HG03439 (cell line): ENCODE measurements at regions not wholly inside any gene's neighbourhood (a gene's known extent, or its start where the extent isn't known, plus 50 kb on each side); places are given as distances from the start of the nearest gene placed in this dataset.
A peak's percentile ranks its signal among the peaks of the same experiment; 100 is the strongest.

Experiments used
- ATAC-seq: cut with Tn5 transposase; IDR thresholded peaks from one replicate; pipeline ENCODE4 v1.9.1; 2021; ENCODE audit warnings: mild to moderate bottlenecking, moderate library complexity; ENCODE audit not compliant: unreplicated experiment

DNA sequence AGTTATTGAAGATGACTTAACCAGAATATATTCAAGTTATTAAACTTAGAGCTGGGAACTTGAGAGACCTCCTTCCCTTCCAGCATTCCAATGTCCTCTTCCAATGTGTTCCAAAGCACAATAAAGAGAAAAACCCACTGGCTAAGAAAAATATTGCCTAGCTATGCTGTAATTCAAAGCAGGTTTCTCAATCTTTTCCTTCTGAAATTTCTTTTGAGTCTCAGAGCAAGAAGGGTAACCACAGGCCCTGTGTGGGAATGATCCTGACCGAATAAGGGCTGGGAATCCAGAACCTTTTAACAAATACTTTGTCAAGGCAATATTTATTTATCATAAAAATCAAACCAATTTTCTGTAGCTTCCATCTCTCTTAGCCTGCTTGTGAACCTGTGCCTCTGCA is 150.7 kb upstream of the SFRP2 start:
- ATAC-seq = no peak

DNA sequence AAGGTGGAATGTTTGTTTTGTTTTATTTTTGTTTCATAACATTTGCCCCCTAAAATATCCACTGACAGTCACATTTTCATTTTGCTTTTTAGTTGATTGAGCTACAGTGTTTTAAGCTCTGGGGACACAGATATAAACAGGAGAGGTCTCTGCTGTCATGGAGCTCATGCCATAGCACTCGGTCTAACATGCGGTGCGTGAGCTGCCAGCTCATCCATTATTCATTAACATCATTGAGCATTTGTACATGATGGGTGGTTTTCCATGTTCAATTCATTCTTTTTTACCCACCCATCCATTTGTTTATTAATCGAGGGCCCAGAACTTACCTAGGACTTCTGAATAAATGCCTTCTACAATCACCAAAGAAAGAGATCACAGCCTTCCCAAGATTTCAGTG is 150.1 kb upstream of the SFRP2 start:
- ATAC-seq = no peak

DNA sequence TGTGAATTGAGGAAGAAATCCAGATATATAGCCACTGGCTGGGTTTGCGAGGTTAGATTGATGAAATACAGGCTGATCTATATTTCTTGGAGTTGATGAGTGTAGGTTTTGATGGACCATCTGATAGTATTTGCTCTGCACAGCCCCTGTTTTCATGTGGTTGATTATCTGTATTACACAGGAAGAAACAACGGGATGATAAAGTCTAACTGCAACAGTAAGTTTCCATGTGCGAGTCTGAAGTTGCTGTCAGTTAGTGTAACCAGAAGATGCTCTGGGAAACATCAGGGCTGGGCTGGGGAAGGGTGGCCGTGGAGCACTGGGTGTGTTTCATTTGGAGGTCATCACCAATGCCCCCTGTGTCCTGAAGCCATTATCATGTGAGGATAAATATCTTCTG is 148.4 kb upstream of the SFRP2 start:
- ATAC-seq = no peak

DNA sequence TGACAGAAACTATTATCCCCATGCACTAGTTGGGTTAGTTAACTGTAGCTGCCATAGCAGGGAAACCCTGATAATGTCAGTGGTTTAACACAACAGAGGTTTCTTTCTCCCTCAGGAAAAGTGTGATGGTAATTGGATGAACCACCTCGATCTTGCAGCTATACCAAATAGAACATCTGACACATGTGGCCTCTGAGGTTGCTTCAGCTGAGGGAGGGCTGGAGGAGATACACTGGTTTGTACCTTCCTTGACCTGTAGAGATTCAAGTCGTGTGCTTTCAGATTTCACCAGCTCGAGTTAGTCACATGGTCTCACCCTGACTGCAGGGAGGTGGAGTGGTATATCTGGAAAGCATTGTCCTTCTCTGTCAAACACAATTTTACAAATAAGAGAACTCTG is 147.2 kb upstream of the SFRP2 start:
- ATAC-seq = no peak

DNA sequence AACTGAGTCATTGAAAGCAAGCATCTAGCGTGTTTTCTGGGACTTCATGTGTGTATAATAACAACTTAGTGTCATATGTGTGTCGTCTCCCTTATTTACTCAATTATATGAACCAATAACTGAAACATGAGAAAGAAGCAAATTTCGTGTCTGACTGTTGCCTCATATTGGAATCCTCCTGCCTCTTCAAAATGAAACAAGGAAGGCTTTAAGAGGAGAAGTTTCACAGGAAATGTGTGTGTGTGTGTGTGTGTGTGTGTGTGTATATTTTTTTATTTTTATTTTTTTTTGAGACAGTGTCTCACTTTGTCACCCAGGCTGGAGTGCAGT is 145.8 kb upstream of the SFRP2 start:
- ATAC-seq = no peak

DNA sequence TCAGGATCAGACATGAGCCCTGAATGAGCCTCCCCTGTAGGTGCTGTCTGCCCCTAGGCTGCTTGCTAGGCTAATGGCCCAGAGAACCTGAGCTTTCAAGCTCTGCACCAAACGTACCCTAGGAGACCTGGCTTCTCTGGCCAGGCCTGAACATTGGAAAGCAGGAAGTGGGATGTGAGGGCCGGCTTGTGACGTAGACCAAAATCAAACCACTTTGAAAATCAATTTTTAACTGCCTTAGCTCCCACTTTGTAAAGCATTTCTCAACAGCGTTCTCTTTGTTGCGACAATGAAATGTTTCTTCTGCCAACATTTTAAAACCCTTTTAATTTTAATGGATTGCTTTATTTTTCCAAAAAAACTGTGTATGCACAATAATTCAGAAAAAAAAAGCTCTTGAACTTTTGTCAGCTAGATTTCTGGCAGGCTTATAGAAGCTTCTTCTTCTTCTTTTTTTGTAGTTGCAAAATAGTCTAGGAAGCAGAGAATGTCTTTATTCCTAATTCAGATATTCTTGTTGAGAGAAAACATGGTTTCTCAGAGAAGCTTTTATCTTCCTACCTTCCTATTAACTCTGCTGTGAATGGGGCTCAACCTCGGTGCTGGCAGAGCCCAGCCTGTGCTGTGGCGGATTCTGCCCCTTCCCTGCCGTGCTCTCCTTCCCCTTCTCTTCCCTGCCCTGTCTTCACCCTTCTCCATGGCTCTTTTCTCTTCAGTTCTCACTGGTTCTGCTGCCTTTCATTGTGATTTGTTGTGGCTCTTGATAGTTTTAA is 145.2 kb upstream of the SFRP2 start:
- no peak for ATAC-seq

DNA sequence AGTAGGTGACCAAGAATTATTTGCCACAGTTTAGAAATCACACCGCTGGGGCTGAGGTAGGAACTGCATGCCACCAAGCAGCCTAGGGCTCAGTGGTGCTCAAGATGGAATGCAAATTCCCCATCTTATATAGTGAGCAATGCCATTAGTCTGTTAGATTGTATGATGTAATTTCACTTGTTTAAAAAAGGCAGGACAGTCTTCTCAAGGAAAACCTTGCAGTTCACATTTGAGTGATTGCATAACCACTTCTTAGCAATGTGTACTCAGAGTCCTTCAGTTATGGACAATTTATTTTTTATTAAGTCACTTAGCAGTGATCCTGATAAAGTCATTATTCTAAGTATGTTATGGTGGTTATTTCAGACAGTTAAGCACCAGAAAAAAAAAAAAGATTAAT is 142.9 kb upstream of the SFRP2 start:
- ATAC-seq = no peak

DNA sequence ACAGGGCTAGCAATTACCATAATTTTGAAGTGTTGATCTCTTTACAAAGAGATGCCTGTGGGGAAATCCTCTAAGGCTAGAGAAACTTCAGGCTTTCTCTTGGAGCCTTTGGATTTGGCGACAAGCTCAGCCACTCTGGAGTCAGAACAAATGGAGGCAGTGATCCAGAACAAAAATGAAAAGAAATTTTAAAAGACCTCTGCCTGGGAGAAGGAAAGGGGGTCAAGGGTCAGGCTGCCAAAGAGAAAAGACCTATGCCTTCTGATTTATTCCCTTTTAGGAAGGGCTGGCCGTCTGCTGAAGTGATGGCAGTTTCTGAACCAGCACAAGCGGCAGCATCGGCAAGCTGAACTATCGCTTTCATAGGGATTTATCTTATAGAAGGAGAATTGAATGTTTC is 140.8 kb upstream of the SFRP2 start:
- no peak for ATAC-seq

DNA sequence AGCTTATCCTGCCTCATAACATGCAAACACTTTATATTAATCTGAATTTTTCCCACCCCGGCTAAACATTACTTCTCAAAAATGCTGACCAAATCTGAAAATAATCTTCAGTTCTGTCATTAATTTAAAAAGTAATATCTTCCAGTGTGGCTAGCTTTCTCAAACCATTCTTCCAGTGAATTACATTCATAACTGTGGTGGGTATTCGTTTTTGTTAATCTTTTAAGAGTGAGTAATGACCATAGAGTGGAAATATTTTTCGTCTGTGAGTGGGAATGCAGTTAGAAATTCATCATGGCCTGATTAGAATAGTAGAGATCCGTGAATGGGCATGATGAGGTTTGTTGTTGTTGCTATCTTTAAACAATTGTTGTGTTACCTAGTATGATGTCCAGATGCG is 138.6 kb upstream of the SFRP2 start:
- no peak for ATAC-seq

DNA sequence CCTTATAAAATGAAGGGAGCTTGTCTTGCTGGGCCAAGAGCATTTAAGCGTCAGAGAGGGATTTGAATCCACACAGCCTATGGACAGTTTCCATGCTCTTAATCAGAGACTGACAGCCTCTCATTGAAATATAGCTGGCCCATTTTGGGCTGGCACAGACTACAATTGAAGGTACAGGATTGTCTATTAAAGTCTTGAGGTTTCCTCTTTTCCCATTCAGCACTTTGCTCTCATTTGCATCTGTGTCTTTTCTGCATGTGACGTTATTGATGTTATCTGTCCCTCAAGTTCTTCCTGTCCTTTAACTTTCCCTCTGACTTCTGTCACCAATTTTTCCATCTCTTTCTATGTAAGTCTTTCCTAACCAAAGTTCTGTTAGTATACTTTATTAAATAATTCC is 133.3 kb upstream of the SFRP2 start:
- no peak for ATAC-seq

DNA sequence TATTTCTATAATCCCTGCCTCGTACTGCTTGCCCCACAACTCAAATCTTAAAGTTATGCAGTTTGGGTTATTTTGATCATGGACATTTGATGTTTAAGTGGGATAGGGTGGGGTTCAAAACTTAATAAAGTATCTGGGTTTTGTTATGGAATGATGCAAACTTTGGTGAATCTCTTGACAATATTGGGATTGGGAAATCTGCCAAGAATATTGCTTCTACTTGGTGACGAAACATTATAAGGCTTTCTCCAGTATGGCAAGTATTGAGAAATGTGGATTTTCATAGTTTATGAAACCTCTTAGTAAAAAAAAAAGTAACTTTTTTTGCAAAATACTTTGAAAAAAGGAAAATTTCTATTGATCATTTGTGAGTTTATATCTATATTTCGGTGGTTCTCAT is 130.8 kb upstream of the SFRP2 start:
- ATAC-seq = no peak

DNA sequence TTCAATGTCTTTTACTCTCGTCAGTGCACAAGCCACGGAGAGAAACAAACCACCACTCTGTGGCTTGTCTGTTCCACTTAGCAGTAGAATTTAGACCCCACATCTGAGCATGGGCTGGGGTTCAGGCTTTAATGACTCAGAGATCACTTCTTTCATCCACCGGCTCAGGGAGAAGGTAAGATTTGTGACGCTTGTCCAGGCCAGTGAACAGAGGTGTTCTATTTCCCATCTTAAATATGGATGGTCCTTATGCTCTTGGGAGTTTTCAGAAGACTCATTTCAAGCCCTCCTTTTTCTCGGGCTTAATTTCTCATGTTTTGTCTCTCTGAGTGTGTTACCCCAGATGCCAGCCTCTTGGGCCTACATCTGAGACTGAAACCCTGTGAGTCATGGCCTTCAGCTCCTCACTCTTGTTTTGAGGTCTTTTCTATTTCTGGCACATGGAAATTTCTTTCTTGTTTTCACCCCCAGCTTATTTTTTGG is 127.4 kb upstream of the SFRP2 start:
- peak; percentile 100 for ATAC-seq

DNA sequence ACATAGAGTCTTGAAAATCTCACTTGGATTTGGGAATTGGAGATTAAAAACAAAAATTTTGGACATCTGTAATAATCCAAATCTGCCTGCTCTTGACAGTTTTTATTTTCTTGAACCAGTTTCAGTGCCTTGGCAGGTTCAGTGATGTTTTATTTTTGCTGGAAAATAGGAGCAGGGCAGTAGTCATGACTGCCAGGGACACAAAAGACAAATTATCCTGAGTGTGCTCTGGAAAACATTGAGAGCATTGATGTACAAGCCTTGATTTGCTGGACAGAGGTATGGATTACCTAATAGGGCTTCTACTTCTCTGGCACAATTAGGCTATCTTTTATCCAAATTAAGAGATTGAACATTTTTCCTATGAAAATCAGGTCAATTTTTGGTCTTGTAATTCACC is 123.4 kb upstream of the SFRP2 start:
- ATAC-seq = no peak

DNA sequence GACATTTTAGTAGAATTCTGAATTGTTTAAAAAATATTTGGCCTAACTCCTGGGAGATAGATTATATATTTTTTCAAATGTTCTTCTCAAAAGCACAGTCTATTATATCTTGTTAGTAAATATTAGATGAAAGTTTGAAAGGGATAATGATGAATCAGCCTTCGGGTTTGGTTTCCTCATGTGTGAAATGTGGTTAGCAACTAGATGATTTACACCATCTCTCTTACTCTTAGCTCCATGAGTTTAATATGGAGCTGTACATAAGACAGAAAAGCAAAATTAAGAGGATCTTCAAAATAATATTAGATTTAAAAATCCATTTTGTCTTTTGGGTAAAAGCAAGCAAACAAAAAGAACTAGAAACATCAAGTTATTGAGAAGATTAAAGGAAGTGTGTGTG is 120.8 kb upstream of the SFRP2 start:
- no peak for ATAC-seq

DNA sequence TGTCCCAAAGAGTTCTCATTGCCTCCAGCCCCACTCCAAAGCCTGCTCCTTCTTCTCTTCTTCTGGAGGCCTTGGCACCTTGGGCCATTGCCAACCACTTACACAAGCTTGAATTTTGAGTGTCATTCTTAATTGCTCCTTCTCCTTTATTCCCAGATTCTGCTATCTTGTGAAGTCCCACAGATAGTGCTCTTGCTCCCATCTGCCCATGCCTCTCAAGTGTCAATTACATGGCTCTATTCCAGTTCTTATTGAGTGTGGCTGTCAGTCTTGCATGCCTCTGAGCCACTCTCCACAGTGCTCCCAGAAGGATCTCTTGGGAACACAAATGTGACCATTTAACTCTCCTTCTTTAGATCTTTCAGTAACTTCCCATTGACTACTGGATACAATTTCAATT is 117.3 kb upstream of the SFRP2 start:
- ATAC-seq = no peak

DNA sequence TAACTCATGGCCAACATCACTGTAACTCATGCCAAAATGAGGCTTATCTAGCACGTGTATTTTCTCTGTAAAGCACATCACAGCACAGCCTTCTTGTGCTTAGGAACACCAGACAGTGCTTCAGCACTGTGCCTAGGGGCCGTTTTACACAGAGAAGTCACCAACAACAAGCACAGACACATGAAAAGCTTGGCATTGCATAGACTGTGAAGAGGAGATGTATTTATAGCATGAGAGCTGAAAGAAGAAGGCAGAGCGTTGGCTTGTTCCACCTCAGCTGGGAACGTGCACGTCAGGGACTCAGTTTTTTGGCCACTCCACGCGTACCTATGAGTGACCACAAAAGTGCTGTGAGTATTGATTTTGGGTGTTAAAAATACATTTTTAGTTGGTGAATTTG is 116.3 kb upstream of the SFRP2 start:
- no peak for ATAC-seq

DNA sequence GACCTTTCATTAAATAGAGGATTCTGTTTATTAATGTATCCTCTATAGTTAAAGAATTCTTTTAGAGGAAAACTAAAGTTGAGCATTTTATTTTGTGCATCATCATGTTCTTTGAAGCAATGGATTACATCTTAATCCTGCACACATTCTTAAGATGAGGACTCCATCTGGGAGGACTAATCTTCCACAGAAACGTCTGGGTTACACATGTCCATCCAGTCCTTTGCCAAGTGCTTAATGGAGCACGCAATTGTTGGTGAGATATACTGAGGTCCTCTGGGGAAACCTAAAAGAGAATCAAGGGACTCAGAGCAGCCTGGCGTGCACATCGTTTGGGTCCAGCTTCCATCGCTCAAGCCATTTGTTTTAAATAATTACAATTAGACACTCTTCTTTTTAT is 115.1 kb upstream of the SFRP2 start:
- ATAC-seq = no peak

DNA sequence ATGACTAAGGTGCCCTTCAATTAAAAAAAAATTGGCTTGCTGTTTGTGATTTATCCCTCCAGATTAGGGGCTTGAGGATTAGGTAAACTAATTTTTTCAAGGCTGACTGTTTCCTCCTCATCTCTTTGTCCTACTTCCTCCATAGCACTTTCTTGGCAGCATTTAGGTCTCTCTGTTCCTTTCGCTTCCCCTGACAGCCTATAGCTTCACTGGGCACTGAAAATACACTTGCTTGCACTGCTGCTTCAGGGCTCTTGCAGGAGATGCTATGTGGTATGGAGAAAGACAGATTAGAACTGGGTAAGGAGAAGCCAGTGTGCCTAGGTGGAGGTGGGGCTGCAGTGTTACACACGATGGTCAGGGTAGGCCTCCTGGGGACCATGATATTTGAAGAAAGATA is 112.3 kb upstream of the SFRP2 start:
- ATAC-seq = no peak

DNA sequence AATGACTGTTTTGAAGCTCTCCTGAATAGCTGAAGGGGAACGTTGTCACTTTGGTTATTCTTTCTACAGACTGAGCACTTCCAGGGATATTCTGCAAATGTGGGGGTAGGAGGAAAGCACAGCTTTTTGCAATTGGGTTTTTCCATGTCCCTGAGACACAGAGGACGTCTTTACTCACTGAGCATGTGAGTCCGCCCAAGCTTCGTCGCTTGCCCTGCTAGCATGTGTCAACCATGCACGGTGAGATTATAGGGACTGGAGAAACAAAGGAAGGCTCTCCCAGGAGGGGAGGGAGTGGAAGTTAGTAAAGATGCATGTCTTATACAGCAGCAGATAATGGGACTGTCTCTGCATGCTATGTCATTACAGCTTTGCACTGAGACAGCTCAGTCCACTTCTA is 111.5 kb upstream of the SFRP2 start:
- ATAC-seq = no peak

DNA sequence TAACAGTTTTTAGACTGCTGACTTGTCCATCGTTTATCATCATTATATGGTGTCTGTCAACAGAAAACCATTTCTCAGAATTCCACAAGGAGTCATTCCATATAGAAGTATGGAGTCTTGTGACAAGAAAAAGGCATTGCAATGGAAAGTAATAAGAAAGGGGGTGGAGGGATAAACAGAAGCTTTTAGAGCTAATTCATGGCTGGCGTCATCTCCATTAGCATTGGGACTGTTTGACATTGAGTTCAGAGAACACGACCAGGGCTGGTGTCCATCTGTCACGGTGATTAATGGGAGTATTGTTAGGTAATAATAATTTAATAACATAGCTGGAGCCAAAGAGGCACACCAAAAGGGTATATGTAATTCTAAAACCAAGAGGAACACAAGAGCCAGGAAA is 101.9 kb upstream of the SFRP2 start:
- no peak for ATAC-seq

DNA sequence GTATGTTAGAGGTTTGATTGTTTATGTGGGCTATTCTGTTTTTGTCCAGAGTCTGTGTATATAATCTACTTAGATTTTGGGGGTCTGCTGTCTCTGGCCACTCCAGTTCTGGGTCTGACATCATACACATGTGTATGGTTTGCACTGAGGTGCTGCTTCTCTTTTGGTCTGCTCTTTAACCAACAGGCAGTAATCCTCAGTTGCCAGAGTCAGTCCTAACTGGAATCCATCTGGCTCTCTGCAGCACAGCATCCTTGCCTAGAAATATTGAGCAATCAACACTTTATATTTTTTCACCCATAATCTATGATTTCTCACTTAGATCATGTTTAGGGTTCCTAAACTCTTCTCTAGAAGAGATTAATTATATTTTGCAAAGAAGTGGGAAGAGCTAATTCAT is 98.3 kb upstream of the SFRP2 start:
- no peak for ATAC-seq

DNA sequence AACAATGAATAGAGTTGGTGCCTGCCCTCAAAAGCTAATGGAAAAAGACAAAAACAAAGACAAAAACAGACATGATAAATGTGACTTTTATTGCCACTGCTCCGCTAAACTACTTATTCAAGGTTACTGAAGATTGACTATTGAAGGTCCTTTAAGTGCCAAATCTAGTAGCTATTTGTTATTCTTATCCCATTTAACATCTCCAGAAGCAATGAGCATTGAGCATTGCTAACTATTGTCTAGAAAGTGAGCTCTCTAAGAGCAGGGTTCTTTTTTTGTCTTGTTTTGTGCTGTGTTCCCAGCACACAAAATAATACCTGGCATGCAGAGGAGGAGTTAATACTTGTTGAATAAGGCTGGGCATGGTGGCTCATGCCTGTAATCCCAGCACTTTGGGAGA is 95.4 kb upstream of the SFRP2 start:
- ATAC-seq = no peak

DNA sequence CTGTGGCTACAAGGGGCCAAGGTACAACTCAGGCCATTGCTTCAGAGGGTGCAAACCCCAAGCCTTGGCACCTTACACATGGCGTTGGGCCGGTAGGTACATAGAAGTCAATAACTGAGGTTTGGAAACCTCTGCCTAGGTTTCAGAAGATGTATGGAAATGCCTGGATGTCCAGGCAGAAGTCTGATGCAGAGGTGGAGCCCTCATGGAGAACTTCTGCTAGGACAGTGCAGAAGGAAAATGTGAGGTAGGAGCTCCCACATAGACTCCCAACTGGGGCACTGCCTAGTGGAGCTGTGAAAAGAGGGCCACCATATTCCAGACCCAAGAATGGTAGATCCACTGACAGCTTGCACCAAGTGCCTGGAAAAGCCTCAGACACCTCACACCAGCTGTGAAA is 92.1 kb upstream of the SFRP2 start:
- no peak for ATAC-seq
